ENCODE measurements at regions not wholly inside any gene's neighbourhood (a gene's known extent, or its start where the extent isn't known, plus 50 kb on each side); places are given as distances from the start of the nearest gene placed in this dataset.

DNA sequence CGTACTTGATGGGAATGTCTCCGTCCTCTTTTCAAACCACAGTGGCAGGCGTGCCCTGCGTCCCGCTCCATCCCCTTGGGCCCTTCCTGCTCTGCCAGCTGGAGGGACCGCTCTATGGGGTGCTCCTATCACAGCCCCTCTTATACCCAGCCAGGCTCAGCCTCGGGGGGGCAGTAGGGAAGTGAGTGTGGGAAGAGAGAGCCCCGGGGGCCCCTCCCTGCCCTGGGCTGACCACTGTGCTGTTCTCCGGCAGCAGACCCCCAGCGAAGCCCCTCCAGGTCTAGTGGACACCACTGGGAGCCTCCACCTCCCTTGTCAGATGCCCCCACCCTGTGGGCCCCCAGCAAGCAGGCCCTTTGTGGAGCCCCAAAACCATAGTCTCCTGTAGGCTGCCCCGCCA is 572.5 kb downstream of the BRD1 start:
- WGBS, 3 donors = 80 to 82% (median 82%) methylated on average over 10 to 11 of the region's 11 CpGs
- no peak overlapping the region for H3K27ac ChIP-seq (ENCODE audit: low read depth, low read length)

DNA sequence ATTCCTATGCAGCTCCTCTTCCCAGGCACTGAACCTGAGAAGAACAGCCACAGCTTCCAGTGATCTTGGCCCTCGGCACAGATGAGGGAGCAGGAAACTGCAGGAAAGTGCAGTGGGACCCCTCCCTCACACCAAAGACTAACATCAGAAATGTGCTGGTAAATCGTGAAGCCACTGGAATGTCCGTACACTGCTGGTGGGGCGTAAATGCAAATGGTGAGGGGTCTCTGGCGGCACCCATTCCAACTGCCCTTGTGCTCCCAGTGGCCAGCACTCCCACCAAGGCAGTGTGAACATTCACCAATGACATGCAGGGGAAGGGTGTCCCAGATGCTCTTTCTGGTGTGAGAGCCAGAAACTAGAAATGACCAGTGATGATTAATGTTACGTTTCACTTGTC is 574.0 kb downstream of the BRD1 start:
- H3K27ac ChIP-seq (ENCODE audit: low read depth, low read length) = no peak overlapping the region
- 85 to 92% (median 85%) methylated on average over 6 of the region's 6 CpGs for WGBS, 3 donors

DNA sequence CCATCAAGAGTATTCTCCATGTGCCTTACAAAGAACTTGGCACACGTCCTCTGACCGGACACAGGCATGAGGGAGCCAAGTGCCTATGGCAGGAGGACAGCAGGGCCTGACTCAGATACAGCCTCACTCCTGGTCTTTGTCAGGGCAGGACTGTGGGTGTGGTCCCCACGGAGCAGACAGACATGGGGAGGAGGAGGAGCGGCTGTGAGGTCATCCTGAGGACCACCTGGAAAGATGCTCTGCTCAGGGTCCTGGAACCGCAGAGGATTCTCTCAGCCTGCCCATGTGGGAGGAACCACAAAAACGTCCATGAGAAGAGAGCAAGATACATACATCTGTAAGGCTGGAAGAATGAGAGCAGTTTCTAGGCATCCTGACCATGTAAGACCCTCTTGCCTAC is 576.3 kb downstream of the BRD1 start:
- 61 to 65% (median 63%) methylated on average over 6 of the region's 6 CpGs for WGBS, 3 donors
- no peak overlapping the region for H3K27ac ChIP-seq (ENCODE audit: low read depth, low read length)

DNA sequence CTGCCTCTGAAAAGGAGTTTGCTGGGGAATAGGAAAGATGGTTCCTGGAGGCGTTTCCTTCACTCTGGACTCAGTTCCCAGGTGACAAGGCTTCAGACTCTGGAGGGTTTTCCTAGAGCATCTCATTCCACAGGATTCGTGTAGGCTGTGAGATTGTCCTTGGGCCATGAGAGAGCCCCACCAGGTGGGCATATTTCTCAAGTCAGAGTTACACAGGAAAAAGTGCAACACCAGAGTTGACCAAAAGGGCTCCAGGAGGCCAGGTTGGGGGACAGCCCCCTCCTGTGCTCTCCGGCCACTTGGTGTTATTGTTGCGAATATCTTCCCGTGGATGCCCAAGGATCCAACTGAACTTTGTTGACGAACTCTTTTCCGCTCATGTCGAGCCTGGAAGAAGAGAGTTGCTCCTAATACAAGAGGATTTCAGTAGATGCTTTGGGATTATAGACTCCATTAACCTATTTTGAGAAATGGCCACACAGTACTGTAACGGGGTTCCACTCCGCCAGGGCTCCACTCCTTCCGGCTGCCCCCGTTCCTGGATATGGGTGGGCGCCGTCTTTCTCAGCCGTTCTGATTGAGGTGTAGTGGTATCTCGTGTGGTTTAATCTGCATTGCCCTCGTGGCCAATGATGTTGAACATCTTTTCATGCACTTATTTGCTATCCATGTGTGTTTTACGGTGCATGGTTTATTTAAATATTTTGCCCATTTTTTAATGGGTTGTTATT is 580.3 kb downstream of the BRD1 start:
- WGBS, 3 donors = 81 to 84% (median 83%) methylated on average over 18 of the region's 18 CpGs
- no peak overlapping the region for H3K27ac ChIP-seq (ENCODE audit: low read depth, low read length)

DNA sequence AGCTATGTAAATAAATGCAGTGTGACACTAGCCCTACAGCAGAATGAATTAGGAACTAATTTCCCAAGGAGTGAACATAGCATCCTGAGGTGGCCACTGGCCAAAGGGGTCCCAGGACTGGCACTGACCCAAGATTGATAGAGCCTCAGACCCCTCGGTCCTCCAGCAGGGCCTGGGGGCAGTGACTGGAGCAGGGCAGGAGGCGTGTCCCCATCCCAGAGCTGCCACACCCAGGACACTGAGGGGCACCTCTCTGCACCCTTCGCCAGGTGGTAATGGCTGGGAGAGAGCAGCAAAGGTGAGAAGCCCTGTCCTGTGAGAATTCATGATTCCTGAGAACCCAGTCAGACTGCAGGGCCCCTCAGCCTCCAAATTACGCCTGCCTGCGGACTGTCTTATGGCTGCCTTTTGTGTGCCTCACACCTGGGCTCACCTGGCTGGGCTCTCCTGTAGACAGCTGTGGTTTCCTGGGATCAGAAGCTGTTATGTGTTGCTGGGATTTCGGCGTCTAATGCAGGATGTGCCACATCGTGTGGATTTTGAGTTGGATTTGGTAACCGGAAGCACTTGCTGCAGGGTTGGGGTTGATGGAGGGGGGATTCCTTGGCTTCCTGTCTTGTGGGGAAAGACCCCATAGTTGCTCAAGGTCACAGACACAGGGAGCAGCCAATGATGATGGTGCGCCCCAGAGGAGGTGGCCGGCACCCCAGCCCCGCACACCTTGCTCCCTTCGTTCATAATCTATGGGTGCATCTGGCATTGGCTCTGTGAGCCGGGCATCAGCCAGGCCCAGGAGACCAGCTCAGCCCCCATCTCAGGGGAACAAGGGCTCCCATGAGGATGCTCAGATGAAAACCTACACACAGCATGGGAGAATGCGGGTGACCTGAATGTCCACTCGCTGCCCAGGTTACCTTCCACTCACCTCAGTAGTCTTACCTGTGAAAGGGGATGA is 582.9 kb downstream of the BRD1 start:
- no peak overlapping the region for H3K27ac ChIP-seq (ENCODE audit: low read depth, low read length)
- 90 to 93% (median 92%) methylated on average over 16 of the region's 16 CpGs for WGBS, 3 donors

DNA sequence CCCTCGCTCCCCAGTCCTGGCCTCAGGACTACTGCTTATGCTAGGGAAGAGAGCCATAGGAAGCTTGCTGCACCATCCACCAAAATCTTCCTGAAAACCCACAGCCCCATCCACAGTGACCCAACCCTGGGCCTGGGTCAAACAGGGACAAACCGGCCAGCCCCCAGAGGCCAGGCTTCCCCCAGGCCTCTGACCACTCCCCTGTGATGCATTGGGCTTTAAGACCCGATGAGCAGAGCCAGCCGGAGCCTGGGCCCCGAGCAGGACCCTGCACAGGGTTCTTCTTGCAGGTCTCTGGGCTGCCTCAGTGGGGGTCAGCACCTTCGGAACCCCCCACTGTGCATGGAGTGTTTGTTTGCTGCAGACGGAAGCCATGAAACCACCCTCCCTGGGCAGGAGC is 583.7 kb downstream of the BRD1 start:
- 83 to 88% (median 87%) methylated on average over 7 of the region's 7 CpGs for WGBS, 3 donors

DNA sequence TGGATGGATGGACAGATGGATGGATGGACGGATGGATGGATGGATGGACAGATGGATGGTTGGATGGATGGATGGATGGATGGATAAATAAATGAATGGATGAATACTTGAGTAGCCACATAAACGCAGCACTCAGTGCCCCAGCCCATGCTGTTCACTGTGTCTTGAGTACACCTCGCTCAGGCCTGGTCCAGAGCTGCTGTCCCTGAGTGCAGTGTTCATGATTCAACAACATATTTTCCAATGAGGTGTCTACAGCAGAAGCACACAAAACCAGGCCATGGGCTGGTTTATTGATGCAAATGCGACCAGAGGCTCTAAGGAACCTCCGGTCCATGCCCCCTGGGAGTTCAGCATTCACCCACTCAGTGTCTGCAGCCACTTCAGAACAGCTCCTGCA is 584.3 kb downstream of the BRD1 start:
- no peak overlapping the region for H3K27ac ChIP-seq (ENCODE audit: low read depth, low read length)
- WGBS, 3 donors = 81 to 89% (median 88%) methylated on average over 5 of the region's 5 CpGs

More for the DNA sequence above, 583.7 kb downstream of the BRD1 start:
- no peak overlapping the region for H3K27ac ChIP-seq (ENCODE audit: low read depth, low read length)

DNA sequence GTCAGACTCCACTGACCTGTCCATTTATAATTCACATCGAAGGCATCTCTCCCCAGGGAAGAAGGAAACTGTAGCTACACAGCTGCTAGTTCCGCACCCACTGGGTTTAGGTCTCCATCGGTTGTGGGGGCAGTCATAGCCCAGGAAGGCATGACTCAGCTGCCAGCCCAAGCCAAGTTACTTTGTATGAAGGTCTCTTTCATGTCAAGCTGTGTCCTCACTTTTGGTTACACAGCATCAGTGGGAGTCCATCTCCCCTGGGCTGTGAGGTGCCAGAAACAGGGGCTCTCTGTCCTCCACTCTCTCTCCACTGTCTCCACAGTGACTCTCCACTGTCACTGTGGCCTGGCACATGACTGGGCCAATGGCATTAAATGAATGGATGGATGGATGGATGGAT is 585.2 kb downstream of the BRD1 start:
- 85 to 93% (median 92%) methylated on average over 3 of the region's 3 CpGs for WGBS, 3 donors
- no peak overlapping the region for H3K27ac ChIP-seq (ENCODE audit: low read depth, low read length)

DNA sequence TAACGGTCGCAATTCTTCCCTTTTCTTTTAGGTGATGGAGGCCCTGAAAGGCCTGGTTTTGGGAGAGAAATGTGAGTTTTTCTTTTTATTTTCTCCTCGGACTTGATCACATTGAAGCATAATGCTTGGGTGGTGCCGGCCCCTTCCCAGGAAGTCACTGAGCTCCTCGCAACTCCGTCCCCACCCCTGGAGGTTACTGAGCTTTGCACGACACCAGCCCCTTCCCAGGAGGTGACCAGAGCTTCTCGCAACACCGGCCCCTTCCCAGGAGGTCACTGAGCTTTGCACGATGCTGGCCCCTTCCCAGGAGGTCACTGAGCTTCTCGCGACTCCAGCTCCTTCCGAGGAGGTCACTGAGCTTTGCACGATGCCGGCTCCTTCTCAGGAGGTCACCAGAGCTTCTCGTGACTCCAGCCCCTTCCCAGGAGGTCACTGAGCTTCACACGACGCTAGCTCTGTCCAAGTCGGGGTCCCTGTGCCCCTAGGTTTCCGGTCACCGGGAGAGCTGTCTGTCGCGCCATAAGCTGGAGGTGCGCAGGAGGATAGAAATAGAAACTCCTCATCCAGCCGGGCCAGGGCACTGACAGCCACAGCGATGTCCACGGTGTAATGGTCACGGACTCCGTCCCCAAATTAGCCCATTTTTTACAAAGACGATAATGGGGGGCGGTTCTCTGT is 586.4 kb downstream of the BRD1 start:
- 79 to 83% (median 81%) methylated on average over 31 of the region's 31 CpGs for WGBS, 3 donors
- H3K27ac ChIP-seq (ENCODE audit: low read depth, low read length) = no peak overlapping the region

DNA sequence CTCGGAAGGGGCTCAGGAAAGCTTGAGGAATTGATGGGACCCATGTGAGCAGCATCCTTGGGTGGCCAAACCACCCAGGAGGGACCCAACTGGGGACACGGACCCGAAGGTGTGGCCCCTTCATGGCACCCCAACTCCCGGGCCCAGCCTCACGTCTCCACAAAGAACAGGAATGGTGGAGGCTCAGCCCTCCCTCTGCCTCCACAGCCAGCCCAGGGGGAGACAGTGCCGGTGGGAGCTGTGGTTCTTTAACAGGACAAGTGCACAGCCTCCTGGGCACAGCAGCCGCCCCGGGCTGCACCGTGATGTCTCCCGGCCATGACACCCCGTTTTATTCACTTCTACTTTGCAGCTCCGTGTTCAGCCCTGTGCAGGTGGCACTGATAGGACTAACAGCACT is 587.2 kb downstream of the BRD1 start:
- no peak overlapping the region for H3K27ac ChIP-seq (ENCODE audit: low read depth, low read length)
- 78 to 84% (median 83%) methylated on average over 12 of the region's 12 CpGs for WGBS, 3 donors

DNA sequence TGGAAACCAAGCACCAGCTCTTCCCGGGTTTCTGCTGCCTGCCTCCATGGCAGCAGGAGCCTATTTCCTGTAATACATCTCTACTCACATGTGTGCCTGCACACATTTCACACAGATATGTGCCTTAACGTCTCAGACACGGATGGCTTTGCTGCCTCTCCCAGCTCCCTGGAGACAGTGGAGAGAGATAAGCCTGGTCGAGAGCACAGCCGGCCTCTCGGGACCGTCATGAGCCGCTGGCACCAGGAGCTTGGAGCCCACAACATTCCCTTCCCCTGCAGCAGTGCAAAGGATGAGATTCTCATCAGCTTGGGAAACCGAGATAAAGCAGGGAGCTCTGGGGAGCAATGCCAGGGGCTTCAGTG is 587.7 kb downstream of the BRD1 start:
- no peak overlapping the region for H3K27ac ChIP-seq (ENCODE audit: low read depth, low read length)
- 67 to 73% (median 68%) methylated on average over 9 of the region's 9 CpGs for WGBS, 3 donors

DNA sequence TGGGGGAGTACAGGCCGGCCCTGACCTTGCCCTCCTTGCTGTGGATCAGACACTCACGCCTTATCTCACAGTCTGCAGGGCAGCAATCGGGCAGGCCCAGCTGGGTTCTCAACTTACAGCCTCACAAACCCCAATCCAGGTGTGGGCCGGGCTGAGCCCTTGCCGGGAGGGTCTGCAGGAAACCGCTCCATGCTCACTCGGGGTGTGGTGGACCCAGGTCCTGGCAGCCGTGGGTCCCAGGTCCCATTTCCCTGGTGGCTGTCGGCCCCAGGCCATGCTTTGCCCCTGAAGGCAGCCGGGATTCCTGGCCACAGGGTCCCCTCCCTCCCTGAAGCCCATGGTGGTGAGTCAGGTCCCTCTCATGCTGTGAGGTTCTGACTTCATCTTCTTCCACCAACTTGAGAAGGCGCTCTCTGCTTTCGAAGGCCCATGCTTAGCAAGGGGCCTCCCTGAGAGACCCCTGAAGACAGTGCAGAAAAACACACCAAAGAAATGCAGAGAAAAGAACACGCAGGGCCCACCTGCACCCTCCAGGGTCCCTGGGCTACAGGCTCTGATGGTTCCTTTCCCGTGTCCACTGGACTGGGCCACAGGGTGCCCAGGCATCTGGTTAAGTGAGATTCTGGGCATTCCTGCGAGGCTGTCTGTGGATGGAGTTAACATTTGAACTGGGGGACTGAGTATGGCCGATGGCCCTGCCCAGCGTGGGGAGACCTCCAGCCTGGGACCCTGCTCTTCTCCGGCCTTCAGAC is 588.2 kb downstream of the BRD1 start:
- 71 to 79% (median 74%) methylated on average over 18 of the region's 18 CpGs for WGBS, 3 donors
- H3K27ac ChIP-seq (ENCODE audit: low read depth, low read length) = no peak overlapping the region

DNA sequence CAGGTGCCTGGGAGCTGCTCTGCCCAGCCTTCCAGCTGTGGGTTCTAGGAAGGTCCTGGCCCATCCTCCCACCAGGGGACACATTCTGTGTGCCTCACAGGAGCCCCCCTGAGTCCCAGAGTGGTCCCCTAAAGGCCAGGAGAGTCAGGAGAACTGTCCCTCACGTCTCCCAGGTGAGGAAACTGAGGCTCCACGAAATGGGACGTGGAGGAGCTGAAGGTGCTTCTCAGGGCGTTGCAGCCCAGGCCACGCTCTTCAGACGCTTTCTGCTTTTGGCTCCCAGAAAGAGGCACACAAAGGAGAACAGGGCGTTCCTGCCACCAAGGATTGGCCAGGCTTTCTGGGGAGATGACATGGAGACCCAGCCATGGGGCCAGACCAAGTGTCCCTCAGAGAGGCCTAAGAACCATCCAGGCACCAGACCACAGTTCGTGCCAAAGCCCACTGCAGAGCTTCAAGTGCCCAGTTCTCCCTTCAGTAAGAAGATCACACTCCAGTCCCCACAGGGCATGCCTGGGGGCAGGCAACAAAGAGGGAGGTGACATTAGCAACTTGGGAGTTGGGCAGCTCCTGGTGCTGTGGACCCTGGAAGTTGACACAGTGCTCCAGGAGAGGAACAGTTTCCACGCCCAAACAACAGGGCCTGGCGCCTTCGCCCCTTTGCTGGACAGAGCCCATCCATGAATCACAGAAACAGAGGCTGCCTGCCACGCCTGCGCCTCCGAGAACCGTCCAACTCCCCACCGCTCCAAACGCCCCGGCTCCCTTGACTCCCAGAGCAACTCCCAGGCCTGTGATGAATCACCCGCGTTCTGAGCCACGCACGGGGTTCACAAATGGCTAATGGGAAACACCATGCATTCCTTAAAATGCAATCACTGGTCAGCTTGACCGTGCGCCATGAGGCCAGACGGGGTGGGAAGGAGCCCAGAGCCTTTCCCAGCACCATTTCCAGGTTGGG is 589.2 kb downstream of the BRD1 start:
- H3K27ac ChIP-seq (ENCODE audit: low read depth, low read length) = no peak overlapping the region
- WGBS, 3 donors = 71 to 78% (median 73%) methylated on average over 25 of the region's 25 CpGs

DNA sequence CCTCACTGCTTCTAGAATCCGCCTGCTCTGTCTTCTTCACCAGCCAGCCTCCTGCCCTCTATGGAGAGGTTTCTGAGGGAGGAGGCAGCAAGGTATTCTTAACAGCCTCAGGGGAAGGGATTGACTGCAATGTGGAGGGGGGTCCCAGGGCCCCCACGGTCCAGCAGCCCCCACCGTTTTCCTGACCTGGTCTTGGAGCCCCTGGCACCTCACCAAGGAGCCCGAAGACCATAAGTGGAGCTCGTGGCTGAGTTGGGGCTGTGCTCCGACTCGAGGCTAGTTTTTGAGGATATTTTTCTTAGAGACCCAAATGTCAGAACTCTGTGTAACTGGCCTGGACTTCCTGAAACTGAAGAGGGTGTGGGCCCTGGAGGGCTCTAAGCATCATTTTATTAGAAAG is 590.0 kb downstream of the BRD1 start:
- no peak overlapping the region for H3K27ac ChIP-seq (ENCODE audit: low read depth, low read length)
- 44 to 54% (median 46%) methylated on average over 7 of the region's 7 CpGs for WGBS, 3 donors

DNA sequence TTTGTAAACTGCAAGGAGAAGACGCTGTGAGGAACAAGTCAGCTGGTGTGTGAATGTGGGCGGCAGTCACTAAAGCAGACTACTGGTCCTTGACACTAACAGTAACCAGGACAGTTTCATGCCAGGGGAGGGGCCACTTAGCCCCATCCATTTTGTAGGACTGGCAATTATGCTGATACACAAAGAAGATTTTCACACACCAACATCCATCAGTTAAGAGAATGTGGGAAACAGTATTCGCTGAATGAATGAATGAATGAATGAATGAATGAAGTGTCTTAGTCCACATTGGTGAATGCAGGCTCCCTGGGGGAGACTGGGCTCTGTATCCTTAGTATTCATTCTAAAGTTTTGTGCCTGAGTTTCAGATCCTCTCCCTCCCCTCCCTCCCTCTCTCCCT is 590.4 kb downstream of the BRD1 start:
- H3K27ac ChIP-seq (ENCODE audit: low read depth, low read length) = no peak overlapping the region
- 66 to 77% (median 75%) methylated on average over 3 of the region's 3 CpGs for WGBS, 3 donors

DNA sequence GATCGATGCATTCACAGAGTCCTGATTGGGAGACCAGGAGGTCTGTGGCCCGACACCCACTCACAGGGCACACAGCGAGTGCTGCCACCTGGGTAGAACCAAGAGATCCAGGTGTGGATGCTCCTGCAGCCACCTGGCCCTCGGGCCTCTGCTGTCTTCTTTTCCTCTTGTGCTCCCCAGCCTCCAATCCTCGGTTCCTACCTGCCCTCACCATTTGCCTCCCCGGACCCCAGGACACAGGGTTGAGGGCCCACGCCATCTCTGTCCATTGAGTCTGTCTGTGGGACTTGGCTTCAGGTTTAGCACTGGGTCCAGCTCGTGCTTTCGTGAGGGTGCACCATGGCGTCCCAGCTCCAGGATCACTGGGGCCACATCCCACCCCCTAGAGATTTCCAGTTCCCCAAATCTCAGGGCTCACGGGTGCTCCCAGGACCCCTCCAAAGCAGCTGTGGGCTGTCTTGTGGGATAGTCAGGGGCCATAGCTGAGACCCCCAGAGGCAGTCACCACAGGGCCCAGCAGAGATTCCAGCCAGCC is 591.1 kb downstream of the BRD1 start:
- 89 to 90% (median 89%) methylated on average over 11 of the region's 11 CpGs for WGBS, 3 donors
- no peak overlapping the region for H3K27ac ChIP-seq (ENCODE audit: low read depth, low read length)
